WTC11 (cell line): ENCODE measurements at regions not wholly inside any gene's neighbourhood (a gene's known extent, or its start where the extent isn't known, plus 50 kb on each side); places are given as distances from the start of the nearest gene placed in this dataset.

ENCODE experiments used
- ATAC-seq: fragments of 200-7000 bp; cut with Tn5 transposase; 2 replicates; pipeline ENCODE4 v1.10.0; 2021; ENCODE audit warnings: mild to moderate bottlenecking, moderate library complexity
- CTCF ChIA-PET: fragments of 300-600 bp; sonication (Branson Sonifier 250); formaldehyde crosslinking; loops from one replicate; lab custom pipeline; 2021; ENCODE audit warnings: antibody characterized with exemption; lab: Charles Lee
- POLR2A ChIA-PET: fragments of 350-600 bp; sonication (Branson Sonifier 250); formaldehyde crosslinking; loops from one replicate; lab custom pipeline; 2021; ENCODE audit warnings: antibody characterized with exemption; lab: Charles Lee
- DNase-seq: peaks from one replicate; pipeline ENCODE4 v3.0.0; 2021; ENCODE audit warnings: low spot score
- H3K27ac Mint-ChIP-seq: 2 replicates; pipeline ENCODE4 v1.8.0; 2021; ENCODE audit warnings: mixed read lengths
- H3K27me3 Mint-ChIP-seq: 2 replicates; pipeline ENCODE4 v1.8.0; 2021; ENCODE audit warnings: low read depth, mild to moderate bottlenecking, moderate library complexity, mixed read lengths
- H3K36me3 Mint-ChIP-seq: 2 replicates; pipeline ENCODE4 v1.8.0; 2021; ENCODE audit warnings: mixed read lengths
- H3K4me1 Mint-ChIP-seq: 2 replicates; pipeline ENCODE4 v1.8.0; 2022; ENCODE audit warnings: mixed read lengths
- H3K4me3 Mint-ChIP-seq: 2 replicates; pipeline ENCODE4 v1.8.0; 2021; ENCODE audit warnings: mild to moderate bottlenecking, moderate library complexity, mixed read lengths
- H3K9me3 Mint-ChIP-seq: 2 replicates; pipeline ENCODE4 v1.8.0; 2021; ENCODE audit warnings: mixed read lengths
- EMX1 ChIP-seq: fragments of 250-450 bp; sonication (Bioruptor Pico); IDR thresholded peaks from 2 replicates; pipeline ENCODE4 v1.8.0; 2021; ENCODE audit warnings: mild to moderate bottlenecking
- ESRRA ChIP-seq: sonication (generic); formaldehyde crosslinking; IDR thresholded peaks from 2 replicates; pipeline ENCODE4 v1.8.1; 2022; ENCODE audit warnings: mild to moderate bottlenecking, missing genetic modification reagents, borderline replicate concordance
- FOXK1 ChIP-seq: sonication (generic); formaldehyde crosslinking; IDR thresholded peaks from 2 replicates; pipeline ENCODE4 v1.8.0; 2022; ENCODE audit warnings: mild to moderate bottlenecking, moderate library complexity, missing genetic modification reagents
- JAZF1 ChIP-seq: fragments of 250-450 bp; sonication (Bioruptor Pico); IDR thresholded peaks from 2 replicates; pipeline ENCODE4 v1.9.0; 2021; ENCODE audit warnings: moderate library complexity, mild to moderate bottlenecking, inconsistent platforms
- NFE2L1 ChIP-seq: sonication (generic); formaldehyde crosslinking; IDR thresholded peaks from 2 replicates; pipeline ENCODE4 v1.8.1; 2023; ENCODE audit warnings: missing genetic modification reagents
- SMAD4 ChIP-seq: sonication (generic); formaldehyde crosslinking; IDR thresholded peaks from 2 replicates; pipeline ENCODE4 v1.8.0; 2022; ENCODE audit warnings: mild to moderate bottlenecking, missing genetic modification reagents
- ZNF138 ChIP-seq: sonication (generic); formaldehyde crosslinking; conservative IDR thresholded peaks from 2 replicates; pipeline ENCODE4 v1.8.1; 2022; ENCODE audit warnings: mild to moderate bottlenecking, moderate library complexity, missing genetic modification reagents
- ZNF317 ChIP-seq: sonication (generic); formaldehyde crosslinking; IDR thresholded peaks from 2 replicates; pipeline ENCODE4 v1.8.1; 2023; ENCODE audit warnings: low read depth, mild to moderate bottlenecking, moderate library complexity, missing genetic modification reagents, borderline replicate concordance
- TF ChIP-seq, protein P1 (sequence below): sonication (generic); formaldehyde crosslinking; IDR thresholded peaks from 2 replicates; pipeline ENCODE4 v1.8.1; 2023; ENCODE audit warnings: mild to moderate bottlenecking, moderate library complexity, missing genetic modification reagents
- TF ChIP-seq, protein P2 (sequence below): sonication (generic); formaldehyde crosslinking; IDR thresholded peaks from 2 replicates; pipeline ENCODE4 v1.8.1; 2022; ENCODE audit warnings: mild to moderate bottlenecking, moderate library complexity, missing genetic modification reagents
- TF ChIP-seq, protein P3 (sequence below): fragments of 250-450 bp; sonication (Bioruptor Pico); IDR thresholded peaks from 2 replicates; pipeline ENCODE4 v1.9.0; 2021; ENCODE audit warnings: mild to moderate bottlenecking
- TF ChIP-seq, protein P4 (sequence below): sonication (generic); formaldehyde crosslinking; IDR thresholded peaks from 2 replicates; pipeline ENCODE4 v1.8.0; 2022; ENCODE audit warnings: mild to moderate bottlenecking, missing genetic modification reagents
- TF ChIP-seq, protein P5 (sequence below): sonication (generic); formaldehyde crosslinking; IDR thresholded peaks from 2 replicates; pipeline ENCODE4 v1.8.1; 2022; ENCODE audit warnings: low read depth, mild to moderate bottlenecking, moderate library complexity, missing genetic modification reagents, borderline replicate concordance
- TF ChIP-seq, protein P6 (sequence below): sonication (generic); formaldehyde crosslinking; IDR thresholded peaks from 2 replicates; pipeline ENCODE4 v1.8.0; 2023; ENCODE audit warnings: mild to moderate bottlenecking, missing genetic modification reagents
- TF ChIP-seq, protein P7 (sequence below): sonication (generic); formaldehyde crosslinking; IDR thresholded peaks from 2 replicates; pipeline ENCODE4 v1.8.1; 2022; ENCODE audit warnings: mild to moderate bottlenecking, missing genetic modification reagents, moderate library complexity, borderline replicate concordance

DNA sequence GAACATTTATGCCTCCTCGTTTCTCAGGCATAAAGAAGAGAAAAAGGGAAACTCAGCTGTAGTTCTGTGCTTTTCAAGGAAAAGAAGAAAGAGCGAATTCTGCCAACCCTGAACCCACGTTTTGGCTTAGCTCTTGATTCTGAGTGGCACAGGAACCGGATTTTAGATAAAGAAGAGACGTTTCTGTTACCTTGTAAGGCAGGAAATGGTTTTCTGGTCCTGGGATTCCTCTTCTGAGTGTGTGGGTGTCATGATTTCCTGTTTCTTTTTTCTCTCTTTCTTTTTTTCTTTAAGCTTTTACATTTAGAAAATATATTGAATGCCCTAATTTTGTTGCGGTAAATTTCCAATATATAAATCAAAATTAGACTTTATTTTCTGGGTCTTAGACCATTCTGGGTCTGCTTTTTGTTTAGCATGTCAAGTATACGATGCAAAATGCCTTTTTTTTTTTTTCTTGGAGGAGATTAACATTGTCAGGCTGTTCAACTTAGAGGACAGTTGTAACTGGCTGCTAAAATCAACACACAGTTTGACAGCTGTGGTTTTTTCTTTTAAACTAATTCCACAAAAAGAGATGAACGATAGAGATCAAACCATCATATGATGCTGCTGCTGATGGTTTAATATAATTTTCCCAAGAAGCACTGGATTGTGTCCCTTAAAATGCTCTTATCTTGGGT, 190.8 kb downstream of the GATA3 start (continued):
- TF ChIP-seq, protein P1, sequence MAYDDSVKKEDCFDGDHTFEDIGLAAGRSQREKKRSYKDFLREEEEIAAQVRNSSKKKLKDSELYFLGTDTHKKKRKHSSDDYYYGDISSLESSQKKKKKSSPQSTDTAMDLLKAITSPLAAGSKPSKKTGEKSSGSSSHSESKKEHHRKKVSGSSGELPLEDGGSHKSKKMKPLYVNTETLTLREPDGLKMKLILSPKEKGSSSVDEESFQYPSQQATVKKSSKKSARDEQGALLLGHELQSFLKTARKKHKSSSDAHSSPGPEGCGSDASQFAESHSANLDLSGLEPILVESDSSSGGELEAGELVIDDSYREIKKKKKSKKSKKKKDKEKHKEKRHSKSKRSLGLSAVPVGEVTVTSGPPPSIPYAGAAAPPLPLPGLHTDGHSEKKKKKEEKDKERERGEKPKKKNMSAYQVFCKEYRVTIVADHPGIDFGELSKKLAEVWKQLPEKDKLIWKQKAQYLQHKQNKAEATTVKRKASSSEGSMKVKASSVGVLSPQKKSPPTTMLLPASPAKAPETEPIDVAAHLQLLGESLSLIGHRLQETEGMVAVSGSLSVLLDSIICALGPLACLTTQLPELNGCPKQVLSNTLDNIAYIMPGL (CRISPR knock-in tag) = no peak
- TF ChIP-seq, protein P2, sequence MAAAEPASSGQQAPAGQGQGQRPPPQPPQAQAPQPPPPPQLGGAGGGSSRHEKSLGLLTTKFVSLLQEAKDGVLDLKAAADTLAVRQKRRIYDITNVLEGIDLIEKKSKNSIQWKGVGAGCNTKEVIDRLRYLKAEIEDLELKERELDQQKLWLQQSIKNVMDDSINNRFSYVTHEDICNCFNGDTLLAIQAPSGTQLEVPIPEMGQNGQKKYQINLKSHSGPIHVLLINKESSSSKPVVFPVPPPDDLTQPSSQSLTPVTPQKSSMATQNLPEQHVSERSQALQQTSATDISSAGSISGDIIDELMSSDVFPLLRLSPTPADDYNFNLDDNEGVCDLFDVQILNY (CRISPR knock-in tag) = no peak
- TF ChIP-seq, protein P3, sequence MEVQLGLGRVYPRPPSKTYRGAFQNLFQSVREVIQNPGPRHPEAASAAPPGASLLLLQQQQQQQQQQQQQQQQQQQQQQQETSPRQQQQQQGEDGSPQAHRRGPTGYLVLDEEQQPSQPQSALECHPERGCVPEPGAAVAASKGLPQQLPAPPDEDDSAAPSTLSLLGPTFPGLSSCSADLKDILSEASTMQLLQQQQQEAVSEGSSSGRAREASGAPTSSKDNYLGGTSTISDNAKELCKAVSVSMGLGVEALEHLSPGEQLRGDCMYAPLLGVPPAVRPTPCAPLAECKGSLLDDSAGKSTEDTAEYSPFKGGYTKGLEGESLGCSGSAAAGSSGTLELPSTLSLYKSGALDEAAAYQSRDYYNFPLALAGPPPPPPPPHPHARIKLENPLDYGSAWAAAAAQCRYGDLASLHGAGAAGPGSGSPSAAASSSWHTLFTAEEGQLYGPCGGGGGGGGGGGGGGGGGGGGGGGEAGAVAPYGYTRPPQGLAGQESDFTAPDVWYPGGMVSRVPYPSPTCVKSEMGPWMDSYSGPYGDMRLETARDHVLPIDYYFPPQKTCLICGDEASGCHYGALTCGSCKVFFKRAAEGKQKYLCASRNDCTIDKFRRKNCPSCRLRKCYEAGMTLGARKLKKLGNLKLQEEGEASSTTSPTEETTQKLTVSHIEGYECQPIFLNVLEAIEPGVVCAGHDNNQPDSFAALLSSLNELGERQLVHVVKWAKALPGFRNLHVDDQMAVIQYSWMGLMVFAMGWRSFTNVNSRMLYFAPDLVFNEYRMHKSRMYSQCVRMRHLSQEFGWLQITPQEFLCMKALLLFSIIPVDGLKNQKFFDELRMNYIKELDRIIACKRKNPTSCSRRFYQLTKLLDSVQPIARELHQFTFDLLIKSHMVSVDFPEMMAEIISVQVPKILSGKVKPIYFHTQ (CRISPR knock-in tag) = no peak

DNA sequence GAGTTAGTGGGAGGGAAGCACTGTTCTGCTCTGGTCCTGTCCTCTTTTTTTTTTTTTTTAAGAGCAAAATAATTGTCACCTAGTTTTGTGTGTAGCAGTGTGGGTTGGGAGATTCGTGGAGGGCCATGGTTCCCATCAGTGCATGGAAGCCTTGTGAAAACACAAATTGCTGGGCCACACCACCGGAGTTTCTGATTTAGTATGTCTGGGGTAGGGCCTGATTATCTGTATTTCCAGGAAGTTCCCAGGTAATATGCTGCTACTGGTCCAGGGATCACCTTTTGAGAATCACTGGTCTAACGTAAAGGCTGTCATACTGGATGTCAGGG, 191.3 kb downstream of the GATA3 start:
- H3K27ac Mint-ChIP-seq = no peak overlapping the region
- ChIA-PET CTCF (no interaction called here), POLR2A (no interaction called here)
- no peaks in the 10 kb centered on the region for H3K4me1 Mint-ChIP-seq
- peaks cover 8% of the 10 kb centered on the region; the same call in 1 of the 2 replicates for H3K36me3 Mint-ChIP-seq
- DNase-seq (no peak), ATAC-seq (no peak)
- H3K27me3 Mint-ChIP-seq = no peaks in the 10 kb centered on the region
- TF ChIP-seq FOXK1 = no peak
- TF ChIP-seq, protein P4, sequence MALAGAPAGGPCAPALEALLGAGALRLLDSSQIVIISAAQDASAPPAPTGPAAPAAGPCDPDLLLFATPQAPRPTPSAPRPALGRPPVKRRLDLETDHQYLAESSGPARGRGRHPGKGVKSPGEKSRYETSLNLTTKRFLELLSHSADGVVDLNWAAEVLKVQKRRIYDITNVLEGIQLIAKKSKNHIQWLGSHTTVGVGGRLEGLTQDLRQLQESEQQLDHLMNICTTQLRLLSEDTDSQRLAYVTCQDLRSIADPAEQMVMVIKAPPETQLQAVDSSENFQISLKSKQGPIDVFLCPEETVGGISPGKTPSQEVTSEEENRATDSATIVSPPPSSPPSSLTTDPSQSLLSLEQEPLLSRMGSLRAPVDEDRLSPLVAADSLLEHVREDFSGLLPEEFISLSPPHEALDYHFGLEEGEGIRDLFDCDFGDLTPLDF (CRISPR knock-in tag) = no peak
- TF ChIP-seq, all 79 proteins: peak for 0
- Mint-ChIP-seq H3K4me3 (no peak overlapping the region), H3K9me3 (peaks cover 13% of the 10 kb centered on the region)

DNA sequence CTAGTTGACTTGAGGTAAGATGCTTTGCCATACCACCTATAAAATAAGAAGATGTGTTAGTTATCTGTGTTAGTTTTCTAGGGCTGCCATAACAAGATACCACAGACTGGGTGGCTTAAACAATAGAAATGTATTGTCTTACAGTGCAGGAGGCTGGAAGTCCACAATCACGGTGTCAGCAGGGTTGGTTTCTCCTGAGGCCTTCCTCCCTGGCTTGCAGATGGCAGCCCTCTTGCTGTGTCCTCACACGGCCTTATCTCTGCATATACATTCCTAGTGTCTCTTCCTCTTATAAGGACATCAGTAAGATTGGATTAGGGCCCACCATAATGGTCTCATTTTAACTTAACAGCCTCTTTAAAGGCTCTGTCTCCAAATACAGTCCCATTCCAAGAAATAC, 192.1 kb downstream of the GATA3 start:
- Mint-ChIP-seq H3K4me1 (no peaks in the 10 kb centered on the region), H3K36me3 (peaks cover 8% of the 10 kb centered on the region; the same call in 1 of the 2 replicates), H3K9me3 (peaks cover 13% of the 10 kb centered on the region), H3K27me3 (no peaks in the 10 kb centered on the region), H3K4me3 (no peak overlapping the region), H3K27ac (no peak overlapping the region)
- ATAC-seq (no peak), DNase-seq (no peak)
- ChIA-PET POLR2A (no interaction called here), CTCF (no interaction called here)
- TF ChIP-seq, protein P2 (CRISPR knock-in tag) = no peak
- no peak for TF ChIP-seq ZNF138 (CRISPR knock-in tag)
- no peak for TF ChIP-seq ZNF317 (CRISPR knock-in tag)
- TF ChIP-seq FOXK1 = no peak
- no peak for TF ChIP-seq SMAD4 (CRISPR knock-in tag)
- TF ChIP-seq, protein P3 (CRISPR knock-in tag) = no peak
- TF ChIP-seq, protein P5, sequence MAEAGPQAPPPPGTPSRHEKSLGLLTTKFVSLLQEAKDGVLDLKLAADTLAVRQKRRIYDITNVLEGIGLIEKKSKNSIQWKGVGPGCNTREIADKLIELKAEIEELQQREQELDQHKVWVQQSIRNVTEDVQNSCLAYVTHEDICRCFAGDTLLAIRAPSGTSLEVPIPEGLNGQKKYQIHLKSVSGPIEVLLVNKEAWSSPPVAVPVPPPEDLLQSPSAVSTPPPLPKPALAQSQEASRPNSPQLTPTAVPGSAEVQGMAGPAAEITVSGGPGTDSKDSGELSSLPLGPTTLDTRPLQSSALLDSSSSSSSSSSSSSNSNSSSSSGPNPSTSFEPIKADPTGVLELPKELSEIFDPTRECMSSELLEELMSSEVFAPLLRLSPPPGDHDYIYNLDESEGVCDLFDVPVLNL (CRISPR knock-in tag) = no peak
- TF ChIP-seq, protein P6, sequence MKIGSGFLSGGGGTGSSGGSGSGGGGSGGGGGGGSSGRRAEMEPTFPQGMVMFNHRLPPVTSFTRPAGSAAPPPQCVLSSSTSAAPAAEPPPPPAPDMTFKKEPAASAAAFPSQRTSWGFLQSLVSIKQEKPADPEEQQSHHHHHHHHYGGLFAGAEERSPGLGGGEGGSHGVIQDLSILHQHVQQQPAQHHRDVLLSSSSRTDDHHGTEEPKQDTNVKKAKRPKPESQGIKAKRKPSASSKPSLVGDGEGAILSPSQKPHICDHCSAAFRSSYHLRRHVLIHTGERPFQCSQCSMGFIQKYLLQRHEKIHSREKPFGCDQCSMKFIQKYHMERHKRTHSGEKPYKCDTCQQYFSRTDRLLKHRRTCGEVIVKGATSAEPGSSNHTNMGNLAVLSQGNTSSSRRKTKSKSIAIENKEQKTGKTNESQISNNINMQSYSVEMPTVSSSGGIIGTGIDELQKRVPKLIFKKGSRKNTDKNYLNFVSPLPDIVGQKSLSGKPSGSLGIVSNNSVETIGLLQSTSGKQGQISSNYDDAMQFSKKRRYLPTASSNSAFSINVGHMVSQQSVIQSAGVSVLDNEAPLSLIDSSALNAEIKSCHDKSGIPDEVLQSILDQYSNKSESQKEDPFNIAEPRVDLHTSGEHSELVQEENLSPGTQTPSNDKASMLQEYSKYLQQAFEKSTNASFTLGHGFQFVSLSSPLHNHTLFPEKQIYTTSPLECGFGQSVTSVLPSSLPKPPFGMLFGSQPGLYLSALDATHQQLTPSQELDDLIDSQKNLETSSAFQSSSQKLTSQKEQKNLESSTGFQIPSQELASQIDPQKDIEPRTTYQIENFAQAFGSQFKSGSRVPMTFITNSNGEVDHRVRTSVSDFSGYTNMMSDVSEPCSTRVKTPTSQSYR = no peak
- TF ChIP-seq NFE2L1 = no peak
- TF ChIP-seq EMX1 (CRISPR knock-in tag) = no peak
- TF ChIP-seq, protein P7, sequence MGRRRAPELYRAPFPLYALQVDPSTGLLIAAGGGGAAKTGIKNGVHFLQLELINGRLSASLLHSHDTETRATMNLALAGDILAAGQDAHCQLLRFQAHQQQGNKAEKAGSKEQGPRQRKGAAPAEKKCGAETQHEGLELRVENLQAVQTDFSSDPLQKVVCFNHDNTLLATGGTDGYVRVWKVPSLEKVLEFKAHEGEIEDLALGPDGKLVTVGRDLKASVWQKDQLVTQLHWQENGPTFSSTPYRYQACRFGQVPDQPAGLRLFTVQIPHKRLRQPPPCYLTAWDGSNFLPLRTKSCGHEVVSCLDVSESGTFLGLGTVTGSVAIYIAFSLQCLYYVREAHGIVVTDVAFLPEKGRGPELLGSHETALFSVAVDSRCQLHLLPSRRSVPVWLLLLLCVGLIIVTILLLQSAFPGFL (CRISPR knock-in tag) = no peak
- TF ChIP-seq JAZF1 = no peak
- TF ChIP-seq ESRRA (CRISPR knock-in tag) = no peak
